K562 (cell line): ENCODE measurements at regions not wholly inside any gene's neighbourhood (a gene's known extent, or its start where the extent isn't known, plus 50 kb on each side); places are given as distances from the start of the nearest gene placed in this dataset.

ENCODE experiments used
- ATAC-seq: fragments of 200-7000 bp; cut with Tn5 transposase; 3 replicates; pipeline ENCODE4 v1.9.1; 2020; ENCODE audit warnings: moderate library complexity
- BruUV-seq: library from RNA; stranded (reverse); fragments of 400-500 nt; replicated peaks from 2 replicates; lab custom pipeline; 2021; lab: Mats Ljungman, UMichigan
- CTCF ChIA-PET: fragments of 300-600 bp; formaldehyde crosslinking; extraction: SDS; loops from one replicate; lab custom pipeline; 2021; ENCODE audit warnings: low intra/inter-chr PET ratio; lab: Yijun Ruan, JAX
- POLR2A ChIA-PET: fragments of 300-600, 350-650 bp; sonication (Branson Sonifier 250); formaldehyde crosslinking; extraction: SDS; loops from one replicate; lab custom pipeline; 2021; ENCODE audit warnings: antibody characterized with exemption, inconsistent platforms; lab: Yijun Ruan, JAX
- DNase-seq, 4 experiments: peaks; one replicate each; pipeline versions ENCODE4 v3.0.0 to v3.0.0-alpha.2; 2011 to 2018; ENCODE audit warnings: low spot score in 3 of 4, mixed read lengths in 3 of 4; ENCODE audit errors: extremely low read depth in 1 of 4
- FAIRE-seq: peaks from 2 replicates; lab custom pipeline; 2011; peaks lifted over from hg19 to GRCh38; lab: Jason Lieb, UNC
- H2AFZ ChIP-seq: 2 replicates; pipeline ENCODE4 v1.6.0; 2011; ENCODE audit warnings: low read depth, low read length, control low read depth, inconsistent platforms
- H3K27ac ChIP-seq: fragments of 200-600 bp; 3 replicates; pipeline ENCODE4 v1.8.0; 2011; ENCODE audit warnings: low read depth, mild to moderate bottlenecking, control low read depth, inconsistent platforms, low read length, moderate library complexity, mixed read lengths; ENCODE audit errors: extremely low read depth
- H3K27me3 ChIP-seq, 2 experiments: fragments of 300-600 bp in 1 of 2; 2 replicates in 1 of 2; 3 replicates in 1 of 2; pipeline versions ENCODE4 v1.6.0 to v1.8.0; 2011; ENCODE audit warnings: inconsistent platforms in 2 of 2, low read length in 2 of 2, mild to moderate bottlenecking in 1 of 2, mixed read lengths in 1 of 2, moderate library complexity in 1 of 2; ENCODE audit not compliant: control insufficient read depth in 2 of 2, insufficient read depth in 2 of 2
- H3K36me3 ChIP-seq: fragments of 300-600 bp; 3 replicates; pipeline ENCODE4 v1.8.0; 2011; ENCODE audit warnings: mild to moderate bottlenecking, low read length, inconsistent platforms; ENCODE audit not compliant: control insufficient read depth, insufficient read depth
- H3K4me1 ChIP-seq, 2 experiments: fragments of 200-600 bp in 1 of 2; replicated peaks in 1 of 2; 2 replicates in 1 of 2; 3 replicates in 1 of 2; pipeline versions ENCODE4 v1.5.1 to v1.8.0; 2011; ENCODE audit warnings: inconsistent platforms in 2 of 2, low read length in 2 of 2, mild to moderate bottlenecking in 1 of 2, mixed read lengths in 1 of 2, moderate library complexity in 1 of 2; ENCODE audit not compliant: control insufficient read depth in 2 of 2, insufficient read depth in 2 of 2
- H3K4me2 ChIP-seq: 2 replicates; pipeline ENCODE4 v1.6.1; 2011; ENCODE audit warnings: low read length, control low read depth, inconsistent platforms, mixed read lengths; ENCODE audit not compliant: insufficient read depth
- H3K4me3 ChIP-seq: fragments of 200-600 bp; sonication (generic), shearing (Covaris generic); 2 replicates; pipeline ENCODE4 v1.5.1; 2016; ENCODE audit warnings: control low read depth, inconsistent platforms
- H3K79me2 ChIP-seq: fragments of 200-600 bp; 3 replicates; pipeline ENCODE4 v1.8.0; 2011; ENCODE audit warnings: low read length, inconsistent platforms; ENCODE audit not compliant: control insufficient read depth, insufficient read depth
- H3K9ac ChIP-seq, 2 experiments: 2 replicates each; pipeline versions ENCODE4 v1.6.0 to v1.6.1; 2011; ENCODE audit warnings: low read depth in 2 of 2, low read length in 2 of 2, control low read depth in 1 of 2, inconsistent platforms in 1 of 2, mild to moderate bottlenecking in 1 of 2, mixed read lengths in 1 of 2; ENCODE audit not compliant: insufficient read depth in 1 of 2
- H3K9me1 ChIP-seq: one replicate; pipeline ENCODE4 v1.6.0; 2011; ENCODE audit warnings: inconsistent platforms, mild to moderate bottlenecking, low read length, moderate library complexity; ENCODE audit not compliant: control insufficient read depth, insufficient read depth
- H3K9me3 ChIP-seq: replicated peaks from 2 replicates; pipeline ENCODE4 v1.5.1; 2011; ENCODE audit warnings: low read depth, low read length, inconsistent platforms; ENCODE audit not compliant: control insufficient read depth, insufficient read depth
- H4K20me1 ChIP-seq: replicated peaks from 2 replicates; pipeline ENCODE4 v1.6.1; 2011; ENCODE audit warnings: low read length, inconsistent platforms, mixed read lengths; ENCODE audit not compliant: control insufficient read depth, insufficient read depth
- C11orf30 ChIP-seq: fragments of 450-650 bp; IDR thresholded peaks from 2 replicates; pipeline ENCODE4 v1.6.1; 2016; ENCODE audit warnings: low read depth, mild to moderate bottlenecking
- L3MBTL2 ChIP-seq: fragments of 450-650 bp; IDR thresholded peaks from 2 replicates; pipeline ENCODE4 v1.6.1; 2016; ENCODE audit warnings: mild to moderate bottlenecking, moderate library complexity
- MEIS2 ChIP-seq: fragments of 450-650 bp; IDR thresholded peaks from 2 replicates; pipeline ENCODE4 v1.6.1; 2014; ENCODE audit warnings: mild to moderate bottlenecking; ENCODE audit not compliant: partially characterized antibody
- ZFP1 ChIP-seq: fragments of 450-650 bp; formaldehyde crosslinking; IDR thresholded peaks from 2 replicates; pipeline ENCODE4 v1.4.0; 2020; ENCODE audit warnings: mild to moderate bottlenecking, mixed read lengths
- ZFX ChIP-seq: sonication (generic); formaldehyde crosslinking; IDR thresholded peaks from 2 replicates; pipeline ENCODE4 v1.8.0; 2022; ENCODE audit warnings: mild to moderate bottlenecking, missing genetic modification reagents, moderate library complexity
- WGBS: fragments of 100-300 bp; shearing (Covaris generic); methylation state at CpG from one replicate; pipeline ENCODE4 v1.1.6; 2016; ENCODE audit warnings: low coverage, mixed read lengths; ENCODE audit not compliant: insufficient coverage; ENCODE audit errors: missing lambda C conversion rate; 5-methylcytosine and 5-hydroxymethylcytosine counted together
- in situ Hi-C: fragments of 300-500 bp; cut with MboI; formaldehyde crosslinking; loops from 4 replicates; pipeline ENCODE4 v1.15.0; 2018; ENCODE audit warnings: inconsistent platforms, mixed read lengths
- intact Hi-C: fragments of 100-400 bp; cut with micrococcal nuclease; formaldehyde crosslinking; loops from 2 replicates; pipeline ENCODE4 v1.14.2; 2022

DNA sequence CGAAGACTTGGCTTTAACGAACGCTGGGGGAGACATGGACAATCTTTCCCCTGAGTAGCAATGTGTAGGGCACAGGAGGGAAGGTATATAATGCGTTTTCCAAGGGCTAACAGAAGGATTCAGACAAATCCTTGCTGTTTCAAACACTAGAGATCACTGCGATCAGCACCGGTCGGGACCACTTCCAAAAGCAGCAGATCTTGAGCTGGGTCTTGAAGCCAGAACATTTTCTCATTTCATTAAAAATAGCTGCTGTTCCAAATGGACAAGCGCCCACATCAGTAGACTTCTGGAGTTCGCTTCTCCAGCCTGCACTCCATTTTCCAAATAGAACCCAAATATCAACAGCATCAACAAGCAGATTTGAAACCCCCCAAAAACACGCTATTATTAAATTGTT is 65.1 kb upstream of the MAPRE2 start:
- Histone ChIP-seq H2AFZ (peak overlapping the region; percentile 22; the same call in 1 of the 2 replicates), H3K79me2 (no peaks in the 10 kb centered on the region), H3K9me1 (no peaks in the 10 kb centered on the region), H3K4me3 (no peak overlapping the region), H3K36me3 (no peaks in the 10 kb centered on the region), H3K4me2 (peak overlapping the region; percentile 88; the same call in 1 of the 2 replicates), H3K9me3 (no peaks in the 10 kb centered on the region), H3K4me1 (peaks cover 19 to 30% of the 10 kb centered on the region in 2 experiments), H3K27ac (no peak overlapping the region), H4K20me1 (no peaks in the 10 kb centered on the region), H3K9ac (no peak overlapping the region), H3K27me3 (peaks cover 10 to 24% of the 10 kb centered on the region in 2 experiments; a peak in 2 of 5 replicates)
- TF ChIP-seq ZFP1 = no peak
- no peak for TF ChIP-seq L3MBTL2
- TF ChIP-seq MEIS2 = no peak
- 42% methylated on average over 10 of the region's 10 CpGs for WGBS
- FAIRE-seq (no peak), DNase-seq (no peak), ATAC-seq (no peak)
- no TSS peak for BruUV-seq
- POLR2A ChIA-PET = interaction anchor here (0.7 kb wide), 1 partner anchor 53 kb away, joined by 3 read pairs; no protein-coding TSS in a partner anchor
- CTCF ChIA-PET = no interaction called here
- in situ Hi-C loops = no loop called here
- intact Hi-C loops = no loop called here

DNA sequence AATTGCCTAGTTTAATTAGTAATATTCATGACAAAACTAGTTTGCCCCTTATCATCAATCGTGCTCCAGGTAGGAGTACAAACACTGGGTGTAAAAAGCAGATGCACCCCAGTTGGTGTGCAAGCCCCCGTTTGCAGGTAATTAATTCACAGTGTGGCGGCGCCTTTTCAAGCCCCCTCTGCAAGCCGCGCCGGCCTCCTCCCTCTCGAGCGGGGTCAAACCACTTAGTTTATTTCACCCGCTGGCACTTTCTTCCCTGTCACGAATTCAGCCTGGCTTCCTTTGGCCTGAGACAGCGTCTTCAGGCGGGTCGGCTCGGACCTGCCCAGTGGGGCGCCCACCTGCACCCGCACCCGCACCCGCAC is 64.7 kb upstream of the MAPRE2 start:
- in situ Hi-C loops = no loop called here
- intact Hi-C loops = no loop called here
- Histone ChIP-seq H3K9me3 (no peaks in the 10 kb centered on the region), H3K27ac (no peak overlapping the region), H3K4me3 (peak overlapping the region; percentile 47), H3K9ac (peak overlapping the region; percentile 15 to 53; a peak in 2 of 4 replicates), H3K4me1 (peaks cover 19 to 30% of the 10 kb centered on the region in 2 experiments), H3K79me2 (no peaks in the 10 kb centered on the region)
- DNase-seq (peak in 1 of 4 experiments; percentile 10), FAIRE-seq (no peak)
- no TSS peak for BruUV-seq
- under 1% methylated on average over 12 of the region's 19 CpGs for WGBS
- TF ChIP-seq ZFX (CRISPR knock-in tag) (peak; percentile 39), C11orf30 (no peak)
- TF ChIP-seq, all 486 proteins: peak for 1
- Histone ChIP-seq H2AFZ (peak overlapping the region; percentile 86), H3K27me3 (peaks cover 10 to 24% of the 10 kb centered on the region in 2 experiments; a peak in 2 of 5 replicates), H3K36me3 (no peaks in the 10 kb centered on the region), H4K20me1 (no peaks in the 10 kb centered on the region), H3K4me2 (peak overlapping the region; percentile 88), H3K9me1 (no peaks in the 10 kb centered on the region)
- ATAC-seq = no peak; the same call in 2 of the 3 replicates
- CTCF ChIA-PET = no interaction called here
- POLR2A ChIA-PET = interaction anchor here (0.6 kb wide), 1 partner anchor 922 kb away, joined by 3 read pairs; no protein-coding TSS in a partner anchor
